ENCODE measurements at regions not wholly inside any gene's neighbourhood (a gene's known extent, or its start where the extent isn't known, plus 50 kb on each side); places are given as distances from the start of the nearest gene placed in this dataset.

- DNase-seq (ENCODE audit: low read depth in 2 of 2): no peak
- TF ChIP-seq CTCF (IDR thresholded peaks at IDR 0.05; ENCODE audit: low read depth, low read length): no peak
- no peak overlapping the region for H3K4me3 ChIP-seq (replicated peaks in 1 of 2; ENCODE audit: low read depth in 2 of 2, low read length in 2 of 2)
Measured at GRCh38 chr10:124228471-124228870, 135.1 kb upstream of the CHST15 start.

- no peak for TF ChIP-seq CTCF (IDR thresholded peaks at IDR 0.05; ENCODE audit: low read depth, low read length)
- no peak for DNase-seq (ENCODE audit: low read depth in 2 of 2)
- no peak overlapping the region for H3K4me3 ChIP-seq (replicated peaks in 1 of 2; ENCODE audit: low read depth in 2 of 2, low read length in 2 of 2)
Measured at GRCh38 chr10:124227988-124228387, 134.6 kb upstream of the CHST15 start.

GRCh38 chr10:124227055-124227975, 133.9 kb upstream of the CHST15 start:
- no peak for TF ChIP-seq CTCF (IDR thresholded peaks at IDR 0.05; ENCODE audit: low read depth, low read length)
- no peak for DNase-seq (ENCODE audit: low read depth in 2 of 2)
- no peak overlapping the region for H3K4me3 ChIP-seq (replicated peaks in 1 of 2; ENCODE audit: low read depth in 2 of 2, low read length in 2 of 2)

GRCh38 chr10:124226271-124227054, 133.1 kb upstream of the CHST15 start:
- no peak overlapping the region for H3K4me3 ChIP-seq (replicated peaks in 1 of 2; ENCODE audit: low read depth in 2 of 2, low read length in 2 of 2)
- no peak for DNase-seq (ENCODE audit: low read depth in 2 of 2)
- no peak for TF ChIP-seq CTCF (IDR thresholded peaks at IDR 0.05; ENCODE audit: low read depth, low read length)

GRCh38 chr10:124225467-124226270, 132.3 kb upstream of the CHST15 start:
- H3K4me3 ChIP-seq (replicated peaks in 1 of 2; ENCODE audit: low read depth in 2 of 2, low read length in 2 of 2): no peak overlapping the region
- no peak for DNase-seq (ENCODE audit: low read depth in 2 of 2)
- no peak for TF ChIP-seq CTCF (IDR thresholded peaks at IDR 0.05; ENCODE audit: low read depth, low read length)

GRCh38 chr10:124225029-124225466, 131.7 kb upstream of the CHST15 start:
- no peak for DNase-seq (ENCODE audit: low read depth in 2 of 2)
- no peak for TF ChIP-seq CTCF (IDR thresholded peaks at IDR 0.05; ENCODE audit: low read depth, low read length)
- H3K4me3 ChIP-seq (replicated peaks in 1 of 2; ENCODE audit: low read depth in 2 of 2, low read length in 2 of 2): no peak overlapping the region
